Stomach (tissue), 8 donors: ENCODE measurements at regions not wholly inside any gene's neighbourhood (a gene's known extent, or its start where the extent isn't known, plus 50 kb on each side); places are given as distances from the start of the nearest gene placed in this dataset.

Experiments used
- DNase-seq, 2 donors: peaks; one replicate each; pipeline versions ENCODE4 v3.0.0 to v3.0.0-alpha.2; 2013 to 2019
- H3K27ac ChIP-seq, 5 donors: fragments of 200-600 bp in 4 of 5; sonication (generic) in 4 of 5; one replicate each; pipeline ENCODE4 v1.5.1; 2013 to 2019; ENCODE audit warnings: mild to moderate bottlenecking in 1 of 5, moderate library complexity in 1 of 5
- H3K27me3 ChIP-seq, 3 donors: fragments of 200-600 bp; sonication (generic); one replicate each; pipeline ENCODE4 v1.5.1; 2017 to 2019; ENCODE audit warnings: mixed run types in 1 of 3
- H3K36me3 ChIP-seq, 4 donors: fragments of 200-600 bp; sonication (generic); 1 replicate in 3 of 4; 2 replicates in 1 of 4; pipeline ENCODE4 v1.5.1; 2016 to 2019
- H3K4me1 ChIP-seq, 4 donors: fragments of 200-600 bp; sonication (generic); one replicate each; pipeline ENCODE4 v1.5.1; 2016 to 2019
- H3K4me3 ChIP-seq, 4 donors: fragments of 200-600 bp; sonication (generic) in 3 of 4; one replicate each; pipeline ENCODE4 v1.5.1; 2016 to 2019; ENCODE audit warnings: mild to moderate bottlenecking in 1 of 4
- H3K9me3 ChIP-seq, 4 donors: fragments of 200-600 bp; sonication (generic); one replicate each; pipeline ENCODE4 v1.5.1; 2016 to 2019
- CTCF ChIP-seq, 7 experiments: fragments of 450-650 bp in 4 of 7; fragments of 200-600 bp in 3 of 7; sonication (generic) in 3 of 7; IDR thresholded peaks; one replicate each; pipeline ENCODE4 v1.5.1; 2016 to 2019; ENCODE audit warnings: antibody characterized with exemption in 7 of 7, control low read depth in 2 of 7, mild to moderate bottlenecking in 1 of 7
- EP300 ChIP-seq: sonication (generic); formaldehyde crosslinking; IDR thresholded peaks from one replicate; pipeline ENCODE4 v1.6.1; 2017; ENCODE audit warnings: antibody characterized with exemption
- POLR2A ChIP-seq, 4 donors: fragments of 450-650 bp; IDR thresholded peaks; one replicate each; pipeline ENCODE4 v1.6.1; 2016; ENCODE audit warnings: antibody characterized with exemption in 4 of 4, control low read depth in 2 of 4, mild to moderate bottlenecking in 1 of 4, moderate library complexity in 1 of 4
- POLR2AphosphoS5 ChIP-seq, 3 donors: sonication (generic); formaldehyde crosslinking; IDR thresholded peaks; one replicate each; pipeline ENCODE4 v1.6.1; 2016; ENCODE audit warnings: antibody characterized with exemption in 3 of 3
- WGBS, 5 donors: extraction: QIAGEN DNeasy Blood & Tissue Kit in 3 of 5; methylation state at CpG; one replicate each; pipeline versions ENCODE4 v1.1.5 to v1.1.7; 2013 to 2018; 5-methylcytosine and 5-hydroxymethylcytosine counted together
- intact Hi-C: fragments of 100-400 bp; cut with DNase I; formaldehyde crosslinking; loops from one replicate; pipeline ENCODE4 v1.15.1; 2023; ENCODE audit warnings: low total_unique reads
- donor health status: healthy with polysubstance abuse.
- donor health status: Bipolar disorder and iron deficiency.
- donor health status: healthy.

- 60 to 74% (median 71%) methylated on average over 5 of the region's 5 CpGs for WGBS, 5 donors
- intact Hi-C loops: no loop called here
- H3K4me1 ChIP-seq: no peaks in the 10 kb centered on the region
- no peak for TF ChIP-seq POLR2A (IDR thresholded peaks at IDR 0.05)
- TF ChIP-seq CTCF (IDR thresholded peaks at IDR 0.05): no peak
- no peak for TF ChIP-seq POLR2AphosphoS5 (IDR thresholded peaks at IDR 0.05)
- no peak for TF ChIP-seq EP300
- no peak for DNase-seq
- H3K27ac ChIP-seq: no peak overlapping the region
- H3K36me3 ChIP-seq: no peaks in the 10 kb centered on the region
- H3K4me3 ChIP-seq: no peak overlapping the region
- no peaks in the 10 kb centered on the region for H3K27me3 ChIP-seq
- no peaks in the 10 kb centered on the region for H3K9me3 ChIP-seq
These were observed 789.6 kb downstream of the GALC start for GRCh38 chr14:87203346-87203745.

GRCh38 chr14:87199381-87199780 lies 793.6 kb downstream of the GALC start:
- H3K4me3 ChIP-seq: no peak overlapping the region
- no peaks in the 10 kb centered on the region for H3K4me1 ChIP-seq
- peaks cover 0 to 5% (median 0%) of the 10 kb centered on the region in 4 donors for H3K9me3 ChIP-seq
- intact Hi-C loops: no loop called here
- DNase-seq: peak in 1 of 2 donors; percentile 23
- TF ChIP-seq POLR2A (IDR thresholded peaks at IDR 0.05): no peak
- no peak for TF ChIP-seq CTCF (IDR thresholded peaks at IDR 0.05)
- TF ChIP-seq POLR2AphosphoS5 (IDR thresholded peaks at IDR 0.05): no peak
- no peak for TF ChIP-seq EP300
- H3K27me3 ChIP-seq: no peaks in the 10 kb centered on the region
- H3K27ac ChIP-seq: no peak overlapping the region
- 55 to 75% (median 58%) methylated on average over 1 of the region's 1 CpG for WGBS, 5 donors
- no peaks in the 10 kb centered on the region for H3K36me3 ChIP-seq

DNA sequence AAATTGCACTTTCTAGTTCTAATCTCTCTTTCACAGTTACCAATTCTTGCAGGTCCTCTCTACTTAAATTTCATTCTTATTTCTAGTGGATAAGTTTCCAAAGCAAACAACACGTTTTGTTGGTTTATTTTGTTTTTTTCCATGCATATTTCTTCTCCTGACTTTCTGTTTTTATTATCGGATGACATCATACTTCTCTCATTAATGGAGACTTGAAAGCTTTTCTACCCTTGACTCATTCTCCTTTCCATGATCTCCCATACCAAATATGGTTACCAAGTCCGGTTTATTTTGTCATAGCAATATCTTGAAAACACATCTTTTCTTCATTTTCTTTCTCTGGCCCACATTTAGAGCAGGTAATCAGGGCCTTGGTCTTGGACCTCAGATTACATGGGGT lies 796.5 kb downstream of the GALC start:
- TF ChIP-seq POLR2AphosphoS5 (IDR thresholded peaks at IDR 0.05): no peak
- no peak for DNase-seq
- Histone ChIP-seq H3K9me3 (peaks cover 0 to 5% (median 0%) of the 10 kb centered on the region in 4 donors), H3K27ac (no peak overlapping the region), H3K27me3 (no peaks in the 10 kb centered on the region), H3K36me3 (no peaks in the 10 kb centered on the region), H3K4me3 (no peak overlapping the region), H3K4me1 (no peaks in the 10 kb centered on the region)
- intact Hi-C loops: no loop called here
- 60 to 76% (median 67%) methylated on average over 3 of the region's 3 CpGs for WGBS, 5 donors

DNA sequence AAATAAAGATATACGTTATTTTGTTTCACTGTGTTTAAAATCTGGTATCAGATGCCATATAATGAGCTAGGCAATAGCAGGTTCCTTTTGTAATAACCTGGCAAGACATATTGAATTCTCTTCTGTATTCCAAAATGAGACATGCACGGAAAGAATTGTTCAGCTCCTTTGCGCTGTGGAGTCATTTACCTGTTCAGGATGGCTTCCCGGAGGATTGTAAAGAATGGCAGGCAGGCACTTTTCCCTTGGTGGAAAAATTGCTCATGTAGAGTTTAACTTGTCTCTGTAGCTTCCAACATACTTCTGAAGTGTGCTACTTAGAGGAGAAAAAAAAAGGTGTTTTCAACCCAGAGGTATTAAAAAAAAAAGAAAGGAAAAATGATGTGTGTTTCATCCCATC lies 805.2 kb downstream of the GALC start:
- no peak for TF ChIP-seq EP300
- no peak for TF ChIP-seq POLR2A (IDR thresholded peaks at IDR 0.05)
- no peak for TF ChIP-seq CTCF (IDR thresholded peaks at IDR 0.05)
- Histone ChIP-seq H3K27ac (no peak overlapping the region), H3K27me3 (no peaks in the 10 kb centered on the region), H3K36me3 (no peaks in the 10 kb centered on the region), H3K4me1 (no peaks in the 10 kb centered on the region), H3K9me3 (no peaks in the 10 kb centered on the region), H3K4me3 (no peak overlapping the region)
- DNase-seq: no peak
- 84 to 91% (median 89%) methylated on average over 4 of the region's 4 CpGs for WGBS, 5 donors
- intact Hi-C loops: no loop called here

GRCh38 chr14:87186737-87187136 lies 806.2 kb downstream of the GALC start:
- Histone ChIP-seq H3K36me3 (no peaks in the 10 kb centered on the region), H3K4me1 (no peaks in the 10 kb centered on the region), H3K27ac (no peak overlapping the region), H3K9me3 (no peaks in the 10 kb centered on the region), H3K27me3 (no peaks in the 10 kb centered on the region), H3K4me3 (no peak overlapping the region)
- WGBS, 5 donors: 63 to 74% (median 68%) methylated on average over 5 of the region's 5 CpGs
- TF ChIP-seq POLR2AphosphoS5 (IDR thresholded peaks at IDR 0.05) (no peak), CTCF (IDR thresholded peaks at IDR 0.05) (no peak), EP300 (no peak), POLR2A (IDR thresholded peaks at IDR 0.05) (no peak)
- DNase-seq: no peak
- intact Hi-C loops: no loop called here
